Pancreas (tissue), 10 donors: ENCODE measurements at regions not wholly inside any gene's neighbourhood (a gene's known extent, or its start where the extent isn't known, plus 50 kb on each side); places are given as distances from the start of the nearest gene placed in this dataset.

ENCODE experiments used
- ATAC-seq, 4 donors: fragments of 200-7000 bp; cut with Tn5 transposase; one replicate each; pipeline versions ENCODE4 v1.8.0 to v1.9.1; 2020; ENCODE audit warnings: mild to moderate bottlenecking in 4 of 4, moderate library complexity in 4 of 4
- DNase-seq, 6 donors: peaks; one replicate each; pipeline ENCODE4 v3.0.0-alpha.2; 2020
- FAIRE-seq: peaks from 2 replicates; lab custom pipeline; 2012; peaks lifted over from hg19 to GRCh38; lab: Jason Lieb, UNC
- H3K27ac ChIP-seq, 4 donors: fragments of 200-600 bp; sonication (generic); 1 replicate in 3 of 4; 2 replicates in 1 of 4; pipeline versions ENCODE4 v1.5.0 to v1.8.0; 2020
- H3K27me3 ChIP-seq, 4 donors: fragments of 200-600 bp; one replicate each; pipeline ENCODE4 v1.8.0; 2021
- H3K36me3 ChIP-seq, 3 donors: fragments of 200-600 bp; sonication (generic) in 1 of 3; one replicate each; pipeline versions ENCODE4 v1.5.0 to v1.8.0; 2020 to 2021
- H3K4me1 ChIP-seq, 3 donors: fragments of 200-600 bp; one replicate each; pipeline ENCODE4 v1.8.0; 2021
- H3K4me3 ChIP-seq, 4 donors: fragments of 200-600 bp; sonication (generic) in 2 of 4; one replicate each; pipeline versions ENCODE4 v1.5.0 to v1.8.0; 2020 to 2021
- H3K9me3 ChIP-seq, 4 donors: fragments of 200-600 bp; one replicate each; pipeline ENCODE4 v1.8.0; 2021
- CTCF ChIP-seq, 4 donors: fragments of 200-600 bp; sonication (generic) in 3 of 4; IDR thresholded peaks; one replicate each; pipeline versions ENCODE4 v1.5.0 to v1.8.0; 2021; ENCODE audit warnings: antibody characterized with exemption in 4 of 4
- WGBS, 2 donors: extraction: QIAGEN DNeasy Blood & Tissue Kit; methylation state at CpG; one replicate each; pipeline ENCODE4 v1.1.7; 2013; 5-methylcytosine and 5-hydroxymethylcytosine counted together
- intact Hi-C, 3 donors: fragments of 100-400 bp; cut with DNase I; formaldehyde crosslinking; loops; one replicate each; pipeline versions ENCODE4 v1.11.1 to v1.14.2; 2022
- donor health status: healthy with polysubstance abuse.
- donor health status: DM: no; HTN: no; CAD: no; lungs with moderate emphysema.
- donor health status: DM: no; HTN: no; CAD: no.
- donor health status: control.
- donor health status: control.
- donor health status: Bipolar disorder and iron deficiency.
- donor health status: DM: yes; HTN: yes; CAD: no.
- donor health status: DM: no; HTN: no; CAD: no.
- donor health status: DM: no; HTN: no; CAD: no.
- donor health status: DM: yes; HTN: yes; CAD: no.

GRCh38 chr4:82034878-82035277 is 338.9 kb downstream of the HNRNPD start:
- no peaks in the 10 kb centered on the region for H3K27me3 ChIP-seq
- no peak for TF ChIP-seq CTCF (IDR thresholded peaks at IDR 0.05)
- no peak overlapping the region for H3K4me3 ChIP-seq
- no peak overlapping the region for H3K27ac ChIP-seq
- WGBS, 2 donors = 66 to 83% methylated on average over 2 of the region's 2 CpGs
- intact Hi-C loops = no loop called here
- H3K9me3 ChIP-seq = no peaks in the 10 kb centered on the region
- DNase-seq (no peak), ATAC-seq (no peak), FAIRE-seq (no peak)
- H3K36me3 ChIP-seq = no peaks in the 10 kb centered on the region
- no peaks in the 10 kb centered on the region for H3K4me1 ChIP-seq

- FAIRE-seq = no peak
- no peak for TF ChIP-seq CTCF (IDR thresholded peaks at IDR 0.05)
- no peaks in the 10 kb centered on the region for H3K36me3 ChIP-seq
- no peaks in the 10 kb centered on the region for H3K27me3 ChIP-seq
- no peak for DNase-seq
- intact Hi-C loops = no loop called here
- H3K4me1 ChIP-seq = no peaks in the 10 kb centered on the region
- ATAC-seq = no peak
- no peaks in the 10 kb centered on the region for H3K9me3 ChIP-seq
- H3K27ac ChIP-seq = no peak overlapping the region
- WGBS, 2 donors = 31 to 46% methylated on average over 2 of the region's 2 CpGs
- no peak overlapping the region for H3K4me3 ChIP-seq
These were observed 339.9 kb downstream of the HNRNPD start for GRCh38 chr4:82033862-82034261.

- H3K27ac ChIP-seq = no peak overlapping the region
- no peak for DNase-seq
- no peaks in the 10 kb centered on the region for H3K4me1 ChIP-seq
- no peaks in the 10 kb centered on the region for H3K27me3 ChIP-seq
- TF ChIP-seq CTCF (IDR thresholded peaks at IDR 0.05) = no peak
- WGBS, 2 donors = 29 to 65% methylated on average over 2 of the region's 2 CpGs
- no peak for FAIRE-seq
- intact Hi-C loops = no loop called here
- no peaks in the 10 kb centered on the region for H3K36me3 ChIP-seq
- H3K4me3 ChIP-seq = no peak overlapping the region
- ATAC-seq = no peak
- H3K9me3 ChIP-seq = no peaks in the 10 kb centered on the region
These were observed 342.3 kb downstream of the HNRNPD start for GRCh38 chr4:82031376-82031927.

- no peak overlapping the region for H3K27ac ChIP-seq
- no peaks in the 10 kb centered on the region for H3K9me3 ChIP-seq
- ATAC-seq = no peak
- H3K27me3 ChIP-seq = no peaks in the 10 kb centered on the region
- no peak for FAIRE-seq
- 67 to 72% methylated on average over 2 of the region's 2 CpGs for WGBS, 2 donors
- H3K36me3 ChIP-seq = no peaks in the 10 kb centered on the region
- no peaks in the 10 kb centered on the region for H3K4me1 ChIP-seq
- no peak overlapping the region for H3K4me3 ChIP-seq
- TF ChIP-seq CTCF (IDR thresholded peaks at IDR 0.05) = no peak
- intact Hi-C loops = no loop called here
- no peak for DNase-seq
These were observed 356.1 kb downstream of the HNRNPD start for GRCh38 chr4:82017680-82018079.

- no peaks in the 10 kb centered on the region for H3K9me3 ChIP-seq
- no peaks in the 10 kb centered on the region for H3K4me1 ChIP-seq
- no peak overlapping the region for H3K27ac ChIP-seq
- TF ChIP-seq CTCF (IDR thresholded peaks at IDR 0.05) = no peak
- FAIRE-seq (no peak), DNase-seq (no peak), ATAC-seq (no peak)
- no peak overlapping the region for H3K4me3 ChIP-seq
- no peaks in the 10 kb centered on the region for H3K27me3 ChIP-seq
- 20 to 38% methylated on average over 1 of the region's 1 CpG for WGBS, 2 donors
- H3K36me3 ChIP-seq = no peaks in the 10 kb centered on the region
- intact Hi-C loops = no loop called here
These were observed 368.6 kb downstream of the HNRNPD start for GRCh38 chr4:82005158-82005557.
